ENCODE measurements at regions not wholly inside any gene's neighbourhood (a gene's known extent, or its start where the extent isn't known, plus 50 kb on each side); places are given as distances from the start of the nearest gene placed in this dataset.
A peak's percentile ranks its signal among the peaks of the same experiment; 100 is the strongest.
"Not testable (repeated sequence)": the region's sequence is repeated elsewhere in the genome, so short reads cannot be mapped to it uniquely, and the experiment has no call there.

DNA sequence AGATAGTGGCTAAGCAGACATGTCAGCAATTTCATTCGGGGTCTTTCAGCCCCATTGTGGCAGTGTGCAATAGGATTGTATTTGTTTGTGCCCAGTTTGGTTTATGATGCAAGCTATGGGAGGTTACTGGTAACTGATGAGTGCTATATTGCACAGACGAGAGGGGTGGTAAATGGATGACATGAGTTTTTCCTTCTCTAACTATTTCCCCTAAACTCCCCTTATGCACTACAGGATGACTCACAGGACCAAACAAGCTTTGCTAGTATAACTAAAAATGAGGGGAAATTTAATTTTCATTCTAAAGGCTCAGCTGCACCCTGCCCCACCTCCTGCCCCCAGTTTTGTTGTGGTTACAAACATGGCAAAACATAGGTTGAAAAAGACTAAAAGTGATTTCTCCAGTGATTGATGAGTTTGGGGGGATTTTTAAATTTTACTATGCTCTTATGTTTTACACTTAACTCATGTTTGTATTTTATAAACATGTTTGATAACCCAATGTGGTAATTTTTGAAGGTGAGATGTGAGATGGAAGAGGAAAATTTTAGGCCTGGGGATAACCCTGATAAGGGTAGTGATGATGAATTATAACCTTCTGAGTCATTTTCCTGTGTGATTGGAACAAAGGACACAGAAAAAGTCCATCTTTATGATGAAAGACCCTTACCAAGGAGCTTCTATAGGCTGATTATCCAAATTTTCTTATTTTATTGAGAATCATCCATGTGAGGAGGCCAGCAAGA is 60.8 kb upstream of the NAMPT start:
- peak; percentile 65 for DNase-seq (ENCODE audit: low read depth)

DNA sequence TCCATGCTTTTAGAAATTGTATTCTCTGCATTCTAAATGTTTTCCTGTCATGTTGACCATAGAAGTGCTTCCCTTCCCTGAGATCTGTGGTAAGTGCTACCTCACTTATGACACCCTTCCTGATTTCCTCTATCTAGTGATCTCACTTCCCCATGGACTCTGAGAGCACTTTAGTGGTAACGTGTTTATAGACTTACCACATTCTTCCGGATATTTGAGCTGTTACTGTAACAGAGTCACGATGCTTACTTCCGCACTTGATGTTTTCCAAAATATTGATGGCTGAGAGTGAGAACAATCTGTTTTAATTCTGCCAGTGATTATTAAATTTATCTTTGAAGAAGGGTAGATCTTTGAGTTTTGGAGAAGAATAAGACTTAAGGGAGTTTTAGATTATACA is 60.1 kb upstream of the NAMPT start:
- DNase-seq (ENCODE audit: low read depth): peak; percentile 57

DNA sequence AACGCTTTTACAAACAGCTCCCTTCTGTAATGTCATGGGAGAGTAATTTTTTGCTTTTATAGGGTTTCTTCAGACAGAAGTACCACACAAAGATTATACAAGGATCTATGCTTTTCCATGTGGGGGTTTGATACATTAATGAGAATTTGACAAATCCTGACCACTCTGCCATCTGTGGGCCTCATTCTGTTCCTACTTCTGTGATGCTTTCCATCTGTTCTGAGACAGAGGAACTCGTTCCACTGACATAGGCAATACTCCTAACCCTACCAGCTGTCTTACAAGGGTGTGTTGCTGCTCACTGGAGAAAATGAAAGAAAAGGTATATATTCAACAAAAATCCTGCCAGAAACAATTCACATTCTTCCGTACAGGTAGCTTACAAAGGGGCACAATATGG is 59.4 kb upstream of the NAMPT start:
- no peak for DNase-seq (ENCODE audit: low read depth)

DNA sequence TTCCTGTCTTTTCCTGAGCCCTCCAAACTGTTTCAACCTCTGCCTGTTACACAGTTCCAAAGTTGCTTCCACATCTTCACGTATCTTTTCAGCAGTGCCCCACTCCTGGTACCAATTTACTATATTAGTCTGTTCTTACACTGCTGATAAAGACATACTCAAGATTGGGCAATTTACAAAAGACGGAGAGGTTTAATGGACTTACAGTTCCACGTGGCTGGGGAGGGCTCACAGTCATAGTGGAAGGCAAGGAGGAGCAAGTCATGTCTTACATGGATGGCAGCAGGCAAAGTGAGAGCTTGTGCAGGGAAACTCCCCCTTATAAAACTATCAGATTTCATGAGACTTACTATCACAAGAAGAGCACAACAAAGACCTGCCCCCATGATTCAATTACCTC is 57.3 kb upstream of the NAMPT start:
- DNase-seq (ENCODE audit: low read depth): not testable (repeated sequence)

DNA sequence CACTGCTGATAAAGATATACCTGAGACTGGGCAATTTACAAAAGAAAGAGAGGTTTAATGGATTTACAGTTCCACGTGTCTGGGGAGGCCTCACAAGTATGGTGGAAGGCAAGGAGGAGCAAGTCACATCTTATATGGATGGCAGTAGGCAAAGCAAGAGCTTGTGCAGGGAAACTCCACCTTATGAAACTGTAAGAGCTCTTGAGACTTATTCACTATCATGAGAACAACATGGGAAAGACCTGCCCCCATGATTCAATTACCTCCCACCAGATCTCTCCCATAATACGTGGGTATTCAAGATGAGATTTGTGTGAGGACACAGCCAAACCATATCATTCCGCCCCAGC is 55.4 kb upstream of the NAMPT start:
- DNase-seq (ENCODE audit: low read depth): not testable (repeated sequence)

DNA sequence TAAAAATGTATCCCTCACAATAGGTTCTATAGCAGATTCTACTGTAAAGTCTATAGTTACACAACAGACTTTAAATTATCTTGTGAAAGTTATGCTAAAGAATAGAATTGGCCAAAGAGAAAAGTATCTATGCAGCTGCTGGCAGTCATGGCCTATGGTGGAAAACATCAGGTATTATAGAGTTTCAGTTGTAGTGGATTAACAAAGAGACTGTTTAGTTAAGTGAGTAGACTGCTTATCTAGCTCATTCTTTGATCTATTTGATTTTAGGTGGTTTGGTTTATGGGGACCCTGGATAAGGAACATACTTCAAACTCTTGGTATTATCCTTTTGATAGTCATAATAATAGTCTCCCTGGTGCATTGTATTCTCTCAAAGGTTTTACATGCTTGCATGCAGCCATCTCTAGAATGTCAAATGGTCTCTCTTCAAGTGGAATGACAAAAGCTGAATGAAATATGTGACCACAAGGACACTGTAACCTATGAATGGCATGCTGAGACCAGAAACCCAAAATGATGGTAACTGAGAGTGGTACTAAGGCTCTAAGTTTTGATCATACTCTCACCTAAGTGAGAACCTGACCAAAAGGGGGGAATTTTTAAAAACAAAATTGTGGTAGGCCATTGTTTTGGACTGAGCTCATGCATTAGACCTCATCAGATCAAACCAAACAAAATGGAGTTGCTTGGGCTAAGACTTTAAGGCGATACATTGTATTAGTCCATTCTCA is 54.9 kb upstream of the NAMPT start:
- DNase-seq (ENCODE audit: low read depth): no peak

DNA sequence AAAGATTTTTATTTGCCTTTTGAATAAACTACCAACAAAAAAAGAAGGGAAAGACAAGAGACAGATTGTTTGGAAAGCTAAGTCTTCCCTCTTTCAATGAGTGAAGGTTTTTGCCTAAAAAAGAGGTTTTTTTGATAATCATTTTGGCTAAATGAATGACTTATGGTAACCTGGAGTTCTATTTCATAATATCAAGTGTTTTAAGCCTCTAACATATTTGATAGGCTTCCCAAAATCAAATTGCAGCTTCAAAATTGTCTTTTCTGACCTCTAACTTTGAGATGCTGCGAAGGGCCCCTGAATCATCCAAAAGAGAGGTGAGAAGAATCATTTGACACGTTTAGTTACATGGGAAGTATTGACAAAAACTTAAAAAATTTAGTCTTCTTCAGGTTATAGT is 53.0 kb upstream of the NAMPT start:
- no peak for DNase-seq (ENCODE audit: low read depth)

DNA sequence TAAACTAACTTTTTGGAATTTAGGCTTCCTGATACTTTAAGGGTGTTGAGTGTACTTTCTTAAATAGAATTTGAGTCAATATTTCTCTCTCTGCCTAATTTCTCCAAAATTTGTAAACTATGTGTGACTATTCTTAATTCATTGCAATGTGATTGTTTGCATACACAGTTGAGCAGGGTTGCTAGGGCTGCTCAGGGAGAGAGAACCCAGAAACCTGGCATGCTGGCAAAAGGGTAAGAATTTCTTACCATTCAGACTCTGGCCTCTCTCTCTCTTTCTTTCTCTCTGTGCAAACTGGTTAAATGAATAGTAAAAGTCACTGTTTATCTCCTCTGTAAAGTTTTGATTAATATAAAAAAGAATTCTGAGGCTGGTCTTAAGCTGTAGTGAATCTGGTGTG is 51.0 kb upstream of the NAMPT start:
- peak; percentile 18 for DNase-seq (ENCODE audit: low read depth)

Measured in M059J (cell line).